SH-SY5Y (cell line): ENCODE measurements at regions not wholly inside any gene's neighbourhood (a gene's known extent, or its start where the extent isn't known, plus 50 kb on each side); places are given as distances from the start of the nearest gene placed in this dataset.

Experiments
- GATA2 ChIP-seq: IDR thresholded peaks from 2 replicates; pipeline ENCODE4 v1.6.1; 2011; ENCODE audit warnings: mild to moderate bottlenecking, low read depth, low read length
- GATA3 ChIP-seq: IDR thresholded peaks from 2 replicates; pipeline ENCODE4 v1.6.1; 2011; ENCODE audit warnings: low read depth, mild to moderate bottlenecking, low read length, moderate library complexity

- TF ChIP-seq GATA2 = no peak
- TF ChIP-seq GATA3 = no peak
Measured at GRCh38 chr6:71228461-71229041, 60.1 kb upstream of the OGFRL1 start.
